ENCODE measurements at regions not wholly inside any gene's neighbourhood (a gene's known extent, or its start where the extent isn't known, plus 50 kb on each side); places are given as distances from the start of the nearest gene placed in this dataset.

DNA sequence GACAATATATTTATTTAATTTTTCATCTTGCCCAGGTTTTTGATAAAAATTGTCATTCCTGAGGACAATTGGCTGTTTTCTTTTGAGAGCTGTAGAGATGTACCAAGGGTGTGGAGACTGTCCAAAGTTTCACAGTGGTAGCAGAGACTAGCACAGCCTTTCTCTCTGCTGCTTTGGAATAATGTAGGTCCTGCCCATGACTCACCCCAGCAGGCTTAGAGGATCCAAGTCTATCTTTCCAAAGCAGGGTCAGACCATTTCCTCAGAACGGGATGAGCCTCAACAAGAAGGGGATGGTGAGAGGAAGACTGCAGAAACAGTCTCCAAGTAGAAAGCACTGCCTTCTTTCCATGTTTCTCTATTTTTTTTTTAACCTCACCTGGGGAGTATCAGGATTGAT lies 131.5 kb upstream of the RPL34 start:
- Histone ChIP-seq H3K79me2 (ENCODE audit: insufficient read depth, low read depth) (no peaks in the 10 kb centered on the region), H4K20me1 (ENCODE audit: insufficient read depth) (no peaks in the 10 kb centered on the region), H3K4me3 (IDR thresholded peaks at IDR 0.05; ENCODE audit: insufficient read depth, low read depth, low read length) (no peak overlapping the region), H3K36me3 (ENCODE audit: insufficient read depth) (no peaks in the 10 kb centered on the region), H3K4me2 (no peak overlapping the region), H2AFZ (ENCODE audit: low read depth) (no peak overlapping the region), H3K9ac (no peak overlapping the region), H3K4me1 (ENCODE audit: low read depth, poor library complexity, severe bottlenecking) (peaks cover 23% of the 10 kb centered on the region), H3K27me3 (ENCODE audit: insufficient read depth, low read depth) (no peaks in the 10 kb centered on the region), H3K27ac (no peak overlapping the region)
- TF ChIP-seq, protein P1, sequence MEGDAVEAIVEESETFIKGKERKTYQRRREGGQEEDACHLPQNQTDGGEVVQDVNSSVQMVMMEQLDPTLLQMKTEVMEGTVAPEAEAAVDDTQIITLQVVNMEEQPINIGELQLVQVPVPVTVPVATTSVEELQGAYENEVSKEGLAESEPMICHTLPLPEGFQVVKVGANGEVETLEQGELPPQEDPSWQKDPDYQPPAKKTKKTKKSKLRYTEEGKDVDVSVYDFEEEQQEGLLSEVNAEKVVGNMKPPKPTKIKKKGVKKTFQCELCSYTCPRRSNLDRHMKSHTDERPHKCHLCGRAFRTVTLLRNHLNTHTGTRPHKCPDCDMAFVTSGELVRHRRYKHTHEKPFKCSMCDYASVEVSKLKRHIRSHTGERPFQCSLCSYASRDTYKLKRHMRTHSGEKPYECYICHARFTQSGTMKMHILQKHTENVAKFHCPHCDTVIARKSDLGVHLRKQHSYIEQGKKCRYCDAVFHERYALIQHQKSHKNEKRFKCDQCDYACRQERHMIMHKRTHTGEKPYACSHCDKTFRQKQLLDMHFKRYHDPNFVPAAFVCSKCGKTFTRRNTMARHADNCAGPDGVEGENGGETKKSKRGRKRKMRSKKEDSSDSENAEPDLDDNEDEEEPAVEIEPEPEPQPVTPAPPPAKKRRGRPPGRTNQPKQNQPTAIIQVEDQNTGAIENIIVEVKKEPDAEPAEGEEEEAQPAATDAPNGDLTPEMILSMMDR (conservative IDR thresholded peaks at IDR 0.05; ENCODE audit: low read depth, low read length): no peak

GRCh38 chr4:108486046-108486445 lies 134.3 kb upstream of the RPL34 start:
- H3K79me2 ChIP-seq (ENCODE audit: insufficient read depth, low read depth): no peaks in the 10 kb centered on the region
- no peaks in the 10 kb centered on the region for H4K20me1 ChIP-seq (ENCODE audit: insufficient read depth)
- H3K4me3 ChIP-seq (IDR thresholded peaks at IDR 0.05; ENCODE audit: insufficient read depth, low read depth, low read length): no peak overlapping the region
- TF ChIP-seq, protein P1 (conservative IDR thresholded peaks at IDR 0.05; ENCODE audit: low read depth, low read length): no peak
- H3K4me2 ChIP-seq: no peak overlapping the region
- H3K36me3 ChIP-seq (ENCODE audit: insufficient read depth): no peaks in the 10 kb centered on the region
- no peak overlapping the region for H3K9ac ChIP-seq
- H3K27me3 ChIP-seq (ENCODE audit: insufficient read depth, low read depth): no peaks in the 10 kb centered on the region
- H3K4me1 ChIP-seq (ENCODE audit: low read depth, poor library complexity, severe bottlenecking): peaks cover 44% of the 10 kb centered on the region
- no peak overlapping the region for H2AFZ ChIP-seq (ENCODE audit: low read depth)
- H3K27ac ChIP-seq: no peak overlapping the region

DNA sequence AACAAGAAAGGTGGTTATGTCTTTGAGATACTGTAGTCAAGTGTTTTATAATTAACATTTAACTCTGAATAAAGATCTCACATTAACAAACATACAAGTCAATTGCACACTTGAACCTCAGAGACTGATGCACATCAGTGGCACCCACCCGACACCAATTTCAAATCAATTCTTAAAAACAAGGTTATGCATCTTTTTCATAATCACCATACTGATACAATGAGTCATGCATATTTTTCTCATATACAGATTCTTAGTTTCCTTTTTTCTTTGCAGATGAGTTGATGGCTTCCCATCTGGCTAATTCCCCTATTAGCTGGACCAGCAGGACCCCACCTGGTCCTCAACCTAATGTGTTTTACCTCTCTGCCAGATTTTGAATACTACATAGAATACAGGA lies 136.2 kb upstream of the RPL34 start:
- no peak overlapping the region for H3K9ac ChIP-seq
- peaks cover 44% of the 10 kb centered on the region for H3K4me1 ChIP-seq (ENCODE audit: low read depth, poor library complexity, severe bottlenecking)
- no peaks in the 10 kb centered on the region for H3K27me3 ChIP-seq (ENCODE audit: insufficient read depth, low read depth)
- TF ChIP-seq, protein P1 (conservative IDR thresholded peaks at IDR 0.05; ENCODE audit: low read depth, low read length): no peak
- no peaks in the 10 kb centered on the region for H4K20me1 ChIP-seq (ENCODE audit: insufficient read depth)
- no peaks in the 10 kb centered on the region for H3K36me3 ChIP-seq (ENCODE audit: insufficient read depth)
- no peak overlapping the region for H3K27ac ChIP-seq
- no peaks in the 10 kb centered on the region for H3K79me2 ChIP-seq (ENCODE audit: insufficient read depth, low read depth)
- H3K4me2 ChIP-seq: peak overlapping the region; percentile 72
- no peak overlapping the region for H2AFZ ChIP-seq (ENCODE audit: low read depth)
- no peak overlapping the region for H3K4me3 ChIP-seq (IDR thresholded peaks at IDR 0.05; ENCODE audit: insufficient read depth, low read depth, low read length)

DNA sequence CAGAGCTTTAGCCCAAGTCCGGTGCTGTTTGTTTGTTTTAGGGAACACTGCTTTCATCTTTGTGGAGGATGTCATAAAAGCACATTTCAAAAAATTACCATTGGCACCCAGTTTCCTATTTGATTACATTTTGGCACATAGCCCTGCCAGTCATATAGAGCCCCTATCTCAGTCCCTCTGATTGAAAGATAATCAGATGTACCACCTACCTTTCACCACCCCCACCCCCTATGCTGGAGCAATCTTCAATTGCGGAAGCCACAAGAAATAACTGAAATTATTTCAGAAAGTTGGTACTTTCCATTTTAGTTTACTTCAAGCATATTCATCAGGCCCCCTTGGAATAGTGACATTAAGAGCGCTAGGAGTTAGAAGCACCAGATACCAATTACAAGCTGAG lies 136.7 kb upstream of the RPL34 start:
- peak overlapping the region; percentile 41; the same call in 1 of the 2 replicates for H3K27ac ChIP-seq
- H3K9ac ChIP-seq: 0 out of 2 replicates have a peak overlapping the region, but pooled peaks have one; percentile 7
- no peaks in the 10 kb centered on the region for H3K27me3 ChIP-seq (ENCODE audit: insufficient read depth, low read depth)
- no peaks in the 10 kb centered on the region for H4K20me1 ChIP-seq (ENCODE audit: insufficient read depth)
- H3K4me3 ChIP-seq (IDR thresholded peaks at IDR 0.05; ENCODE audit: insufficient read depth, low read depth, low read length): no peak overlapping the region
- TF ChIP-seq, protein P1 (conservative IDR thresholded peaks at IDR 0.05; ENCODE audit: low read depth, low read length): no peak
- peak overlapping the region; percentile 72 for H3K4me2 ChIP-seq
- H3K79me2 ChIP-seq (ENCODE audit: insufficient read depth, low read depth): no peaks in the 10 kb centered on the region
- peak overlapping the region; percentile 1; the same call in 1 of the 2 replicates for H2AFZ ChIP-seq (ENCODE audit: low read depth)
- H3K4me1 ChIP-seq (ENCODE audit: low read depth, poor library complexity, severe bottlenecking): peaks cover 44% of the 10 kb centered on the region
- H3K36me3 ChIP-seq (ENCODE audit: insufficient read depth): no peaks in the 10 kb centered on the region
